Effector memory CD8-positive, alpha-beta T cell (primary cell): ENCODE measurements at regions not wholly inside any gene's neighbourhood (a gene's known extent, or its start where the extent isn't known, plus 50 kb on each side); places are given as distances from the start of the nearest gene placed in this dataset.

Experiments used
- ATAC-seq: fragments of 150-1000 bp; cut with Tn5 transposase; replicated peaks from 2 replicates; pipeline ENCODE4 v1.10.0; 2021; ENCODE audit warnings: mild to moderate bottlenecking, moderate library complexity
- DNase-seq, 3 experiments: peaks; one replicate each; pipeline ENCODE4 v3.0.0; 2021
- H3K27ac Mint-ChIP-seq, 2 donors: one replicate each; pipeline ENCODE4 v1.8.0; 2022; ENCODE audit warnings: mild to moderate bottlenecking in 2 of 2, mixed read lengths in 2 of 2, moderate library complexity in 2 of 2
- H3K27me3 Mint-ChIP-seq, 2 donors: one replicate each; pipeline ENCODE4 v1.8.0; 2022; ENCODE audit warnings: mixed read lengths in 2 of 2
- H3K36me3 Mint-ChIP-seq: one replicate; pipeline ENCODE4 v1.8.0; 2022; ENCODE audit warnings: mild to moderate bottlenecking, moderate library complexity, mixed read lengths; ENCODE audit not compliant: insufficient read depth
- H3K4me1 Mint-ChIP-seq, 2 donors: one replicate each; pipeline ENCODE4 v1.8.0; 2022; ENCODE audit warnings: low read depth in 2 of 2, mixed read lengths in 2 of 2
- H3K4me3 Mint-ChIP-seq, 2 donors: one replicate each; pipeline ENCODE4 v1.8.0; 2022; ENCODE audit warnings: mild to moderate bottlenecking in 2 of 2, mixed read lengths in 2 of 2, moderate library complexity in 2 of 2
- H3K9me3 Mint-ChIP-seq, 2 donors: one replicate each; pipeline ENCODE4 v1.8.0; 2022; ENCODE audit warnings: mixed read lengths in 2 of 2

DNA sequence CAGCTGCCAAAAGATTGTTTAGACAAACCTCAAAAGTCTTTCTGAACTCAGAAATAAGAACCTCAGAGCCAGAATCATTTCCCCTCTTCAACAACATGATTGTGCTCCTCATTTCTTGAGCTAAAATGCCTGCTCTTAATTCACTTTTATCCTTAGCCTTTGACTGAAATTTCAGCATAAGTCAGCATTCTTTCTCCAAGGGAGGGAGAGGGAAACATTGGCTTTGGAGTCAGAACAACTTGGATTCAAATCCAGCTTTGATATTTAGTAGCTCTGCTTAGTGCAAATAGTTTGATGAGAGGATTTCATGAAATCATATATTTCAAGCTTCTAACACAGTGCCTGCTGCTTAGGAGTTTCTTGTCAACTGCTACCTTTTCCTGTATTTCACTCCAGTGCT, 484.6 kb upstream of the INTU start:
- no peaks in the 10 kb centered on the region for H3K27me3 Mint-ChIP-seq
- H3K36me3 Mint-ChIP-seq, result peaks cover 3% of the 10 kb centered on the region
- ATAC-seq (no peak), DNase-seq (no peak)
- no peaks in the 10 kb centered on the region for H3K4me1 Mint-ChIP-seq
- H3K9me3 Mint-ChIP-seq, result peaks cover 3 to 12% of the 10 kb centered on the region in 2 donors
- no peak overlapping the region for H3K27ac Mint-ChIP-seq
- no peak overlapping the region for H3K4me3 Mint-ChIP-seq

DNA sequence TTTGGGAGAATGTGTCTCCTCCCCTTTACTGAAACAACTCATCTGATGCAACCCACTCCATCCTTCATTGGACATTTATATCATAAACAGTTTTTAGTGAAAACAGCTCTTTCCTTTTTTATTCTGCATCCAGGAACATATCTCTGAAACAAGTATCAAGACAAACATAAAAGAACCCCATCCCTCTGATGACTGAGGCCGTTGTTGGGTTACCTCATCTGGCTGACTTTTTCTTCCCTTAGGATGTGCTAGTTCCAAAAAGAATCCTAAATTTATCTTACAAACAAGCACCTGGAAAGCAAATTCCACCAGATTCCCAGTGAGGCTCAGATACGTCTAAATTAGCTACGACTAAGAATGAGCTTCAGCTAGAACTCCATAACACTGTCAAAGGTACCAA, 483.7 kb upstream of the INTU start:
- Mint-ChIP-seq H3K4me3 (no peak overlapping the region), H3K27ac (no peak overlapping the region), H3K36me3 (peaks cover 3% of the 10 kb centered on the region), H3K9me3 (peaks cover 3 to 12% of the 10 kb centered on the region in 2 donors), H3K4me1 (no peaks in the 10 kb centered on the region), H3K27me3 (no peaks in the 10 kb centered on the region)
- DNase-seq (no peak), ATAC-seq (no peak)

DNA sequence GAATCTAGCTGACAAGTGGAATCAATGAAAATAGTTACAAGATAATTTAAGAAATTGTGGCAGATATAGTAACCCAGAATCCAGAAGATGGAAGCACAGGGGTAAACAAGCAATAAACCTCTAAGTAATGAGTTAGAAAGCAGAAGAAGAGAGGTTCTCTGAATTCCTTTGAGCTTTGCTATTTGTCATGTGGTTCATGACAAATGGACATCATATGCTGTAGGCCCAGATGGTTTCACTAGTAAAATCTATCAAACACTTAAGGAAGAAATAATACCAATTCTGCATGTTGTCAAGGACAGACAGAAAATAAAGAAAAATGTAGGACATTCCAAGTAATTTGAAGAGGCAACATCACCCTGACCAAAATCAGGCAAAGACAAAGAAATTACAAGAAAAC, 480.8 kb upstream of the INTU start:
- DNase-seq (no peak), ATAC-seq (no peak)
- peaks cover 3 to 8% of the 10 kb centered on the region in 2 donors for H3K9me3 Mint-ChIP-seq
- no peak overlapping the region for H3K27ac Mint-ChIP-seq
- H3K36me3 Mint-ChIP-seq, result peaks cover 3% of the 10 kb centered on the region
- H3K4me3 Mint-ChIP-seq, result no peak overlapping the region
- H3K4me1 Mint-ChIP-seq, result no peaks in the 10 kb centered on the region
- no peaks in the 10 kb centered on the region for H3K27me3 Mint-ChIP-seq

DNA sequence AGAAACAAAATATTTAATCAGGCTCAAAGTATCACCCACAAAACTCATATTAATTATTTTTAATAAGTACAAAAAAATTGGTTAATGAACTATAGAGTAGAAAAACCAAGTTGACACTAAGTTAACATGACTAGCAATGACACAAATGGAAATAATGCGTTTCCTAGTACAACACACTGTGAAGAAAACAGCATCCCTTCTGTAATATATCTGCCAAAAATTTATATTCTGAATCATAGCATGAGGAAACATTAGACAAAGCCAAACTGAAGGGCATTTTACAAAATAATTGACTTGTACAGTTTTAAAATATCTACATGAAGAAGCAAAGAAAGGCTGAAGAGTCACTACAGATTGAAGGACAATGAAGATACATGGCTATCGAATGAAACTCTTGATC, 477.6 kb upstream of the INTU start:
- no peaks in the 10 kb centered on the region for H3K4me1 Mint-ChIP-seq
- no peaks in the 10 kb centered on the region for H3K9me3 Mint-ChIP-seq
- ATAC-seq (no peak), DNase-seq (no peak)
- no peak overlapping the region for H3K4me3 Mint-ChIP-seq
- H3K36me3 Mint-ChIP-seq, result no peaks in the 10 kb centered on the region
- H3K27ac Mint-ChIP-seq, result no peak overlapping the region
- H3K27me3 Mint-ChIP-seq, result no peaks in the 10 kb centered on the region

DNA sequence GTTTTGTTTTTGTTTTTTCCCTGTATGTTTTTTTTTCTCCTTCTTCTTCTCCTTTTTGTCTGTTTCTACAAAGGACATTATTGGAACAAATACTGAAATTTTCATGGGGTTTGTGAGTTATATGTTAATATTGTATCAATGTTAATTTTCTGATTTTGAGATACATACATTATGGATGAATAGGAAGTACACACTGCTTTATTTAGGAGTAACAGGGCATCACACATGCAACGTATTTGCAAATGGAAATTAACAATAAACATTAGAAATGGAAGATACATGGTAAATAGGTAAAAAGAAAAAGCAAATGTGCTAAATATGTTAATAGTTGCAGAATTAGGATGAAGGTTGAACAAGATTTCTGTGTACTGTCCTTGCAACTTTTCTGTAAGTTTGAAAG, 477.2 kb upstream of the INTU start:
- Mint-ChIP-seq H3K4me3 (no peak overlapping the region), H3K36me3 (no peaks in the 10 kb centered on the region), H3K4me1 (no peaks in the 10 kb centered on the region), H3K27me3 (no peaks in the 10 kb centered on the region), H3K27ac (no peak overlapping the region), H3K9me3 (no peaks in the 10 kb centered on the region)
- no peak for DNase-seq
- no peak for ATAC-seq

DNA sequence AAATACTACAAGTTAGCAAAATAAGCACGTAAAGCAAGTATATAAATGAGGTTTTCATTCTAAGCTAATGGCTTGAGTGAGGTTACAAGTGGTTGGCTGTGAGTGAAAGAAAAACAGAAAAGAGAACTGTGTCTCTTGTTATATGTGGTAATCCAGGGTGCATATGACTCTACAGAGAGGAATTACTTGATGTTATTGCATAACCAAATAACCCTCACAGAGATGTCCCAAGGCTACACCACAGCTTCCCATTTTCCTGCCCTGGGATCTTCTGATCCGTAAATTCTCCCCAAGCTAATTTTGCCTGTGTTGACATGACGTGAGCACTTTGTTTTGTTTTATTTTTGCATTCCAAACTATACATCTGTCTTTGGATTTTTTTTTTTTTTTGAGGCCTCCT, 470.0 kb upstream of the INTU start:
- Mint-ChIP-seq H3K9me3 (peaks cover 0 to 10% of the 10 kb centered on the region in 2 donors), H3K36me3 (no peaks in the 10 kb centered on the region), H3K27me3 (no peaks in the 10 kb centered on the region), H3K4me1 (no peaks in the 10 kb centered on the region), H3K27ac (no peak overlapping the region), H3K4me3 (no peak overlapping the region)
- DNase-seq, result no peak
- no peak for ATAC-seq

DNA sequence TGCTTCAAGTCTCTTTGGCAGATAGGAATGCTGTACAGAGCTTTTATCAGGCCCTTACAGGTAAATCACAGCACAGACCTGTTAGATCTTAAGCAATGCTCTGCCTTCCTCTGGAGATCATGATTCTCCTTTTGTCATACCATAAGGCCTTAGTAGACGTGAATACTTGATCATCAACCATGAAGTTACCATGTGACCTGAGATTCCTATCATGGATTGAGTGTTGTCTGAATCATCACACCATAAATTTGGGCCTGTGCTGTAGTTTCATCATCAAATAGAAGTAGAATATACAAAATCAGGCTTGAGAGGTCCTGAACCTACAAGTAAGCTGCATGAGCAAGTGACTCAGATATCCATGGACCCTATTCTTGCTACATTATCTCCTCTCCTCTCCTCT, 466.8 kb upstream of the INTU start:
- Mint-ChIP-seq H3K4me1 (no peaks in the 10 kb centered on the region), H3K4me3 (no peak overlapping the region), H3K36me3 (no peaks in the 10 kb centered on the region), H3K9me3 (peaks cover 6 to 20% of the 10 kb centered on the region in 2 donors), H3K27ac (no peak overlapping the region), H3K27me3 (no peaks in the 10 kb centered on the region)
- DNase-seq (no peak), ATAC-seq (no peak)

DNA sequence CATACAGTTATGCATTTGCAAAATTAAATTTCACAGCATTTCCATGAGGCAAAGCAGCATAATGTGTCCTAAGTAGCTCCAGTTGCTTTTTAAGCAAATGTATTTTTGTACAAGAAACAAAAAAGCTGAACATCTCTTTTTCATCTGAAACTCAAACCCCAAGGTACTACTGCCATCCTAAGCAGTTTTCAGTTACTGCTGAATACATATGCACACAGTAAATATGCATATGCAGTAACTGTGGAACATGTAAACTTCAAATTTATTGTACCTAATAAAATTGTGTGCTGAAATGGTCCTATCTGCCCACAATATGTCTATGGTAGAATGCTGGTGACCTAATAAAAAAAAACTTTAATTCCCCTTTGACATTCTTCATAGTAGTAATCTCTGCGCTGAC, 458.6 kb upstream of the INTU start:
- Mint-ChIP-seq H3K9me3 (peaks cover 5 to 14% of the 10 kb centered on the region in 2 donors), H3K4me1 (no peaks in the 10 kb centered on the region), H3K27ac (no peak overlapping the region), H3K27me3 (no peaks in the 10 kb centered on the region), H3K36me3 (no peaks in the 10 kb centered on the region), H3K4me3 (no peak overlapping the region)
- no peak for DNase-seq
- ATAC-seq, result no peak

DNA sequence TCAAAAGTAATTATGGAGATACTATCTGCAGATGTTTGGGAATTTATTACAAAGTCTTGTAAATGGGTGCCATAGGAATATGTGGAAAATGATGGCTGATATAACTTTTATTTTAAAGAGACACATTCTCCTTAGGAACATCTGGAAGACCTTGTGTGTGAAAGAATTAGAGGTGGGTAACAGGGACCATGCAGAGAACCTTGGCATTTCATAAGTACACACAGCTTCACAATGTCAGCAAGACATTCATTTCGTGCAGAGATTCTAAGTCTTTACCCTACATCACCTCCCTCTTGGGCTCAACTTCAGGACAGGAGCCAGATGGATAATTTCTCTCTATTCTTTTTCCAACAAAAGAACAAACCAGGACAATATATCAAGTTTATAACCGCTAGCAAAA, 458.1 kb upstream of the INTU start:
- no peak overlapping the region for H3K4me3 Mint-ChIP-seq
- H3K9me3 Mint-ChIP-seq, result peaks cover under 1 to 11% of the 10 kb centered on the region in 2 donors
- H3K27ac Mint-ChIP-seq, result no peak overlapping the region
- H3K36me3 Mint-ChIP-seq, result no peaks in the 10 kb centered on the region
- H3K4me1 Mint-ChIP-seq, result no peaks in the 10 kb centered on the region
- no peaks in the 10 kb centered on the region for H3K27me3 Mint-ChIP-seq
- ATAC-seq, result no peak
- DNase-seq, result no peak

DNA sequence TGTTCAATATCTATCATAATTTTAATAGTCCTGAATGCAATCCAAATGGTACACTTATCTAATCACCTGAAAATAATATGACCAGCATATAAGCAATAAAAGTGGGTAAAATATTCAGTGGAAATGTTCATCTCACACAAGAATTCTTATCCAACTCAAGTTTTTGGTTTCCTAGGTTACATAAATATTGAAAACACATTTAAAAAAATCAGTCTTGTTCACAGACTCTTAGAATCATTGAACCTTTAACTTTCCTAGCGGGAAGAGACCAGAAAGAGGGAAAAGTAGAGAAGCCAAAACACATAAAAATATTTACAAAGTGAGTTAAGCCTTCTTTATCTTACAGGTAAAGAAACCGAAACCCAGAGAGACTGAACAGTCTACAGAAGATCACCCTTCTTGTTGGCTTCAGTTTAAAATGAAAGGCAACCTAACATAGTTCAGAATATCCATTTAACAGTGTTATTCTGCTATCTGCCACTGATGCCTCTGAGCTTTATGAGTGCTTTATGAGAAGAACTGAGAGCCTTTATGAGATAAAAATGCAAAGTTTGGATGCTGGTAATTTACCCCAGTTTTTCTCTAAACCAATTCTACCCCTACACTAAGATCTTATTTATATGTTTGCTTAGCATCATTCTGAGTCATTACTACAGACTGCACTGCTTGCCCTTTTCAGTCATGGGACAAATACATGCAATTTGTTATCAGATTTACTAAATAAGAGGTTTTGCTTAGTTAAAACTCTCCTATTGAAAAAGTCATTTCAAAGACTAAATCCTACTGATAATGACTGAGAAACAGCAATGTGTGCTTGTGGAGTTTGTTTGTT, 453.3 kb upstream of the INTU start:
- no peaks in the 10 kb centered on the region for H3K27me3 Mint-ChIP-seq
- no peak for ATAC-seq
- H3K36me3 Mint-ChIP-seq, result no peaks in the 10 kb centered on the region
- DNase-seq, result no peak
- H3K9me3 Mint-ChIP-seq, result peaks cover 6 to 7% of the 10 kb centered on the region in 2 donors
- no peak overlapping the region for H3K27ac Mint-ChIP-seq
- no peak overlapping the region for H3K4me3 Mint-ChIP-seq
- H3K4me1 Mint-ChIP-seq, result no peaks in the 10 kb centered on the region

DNA sequence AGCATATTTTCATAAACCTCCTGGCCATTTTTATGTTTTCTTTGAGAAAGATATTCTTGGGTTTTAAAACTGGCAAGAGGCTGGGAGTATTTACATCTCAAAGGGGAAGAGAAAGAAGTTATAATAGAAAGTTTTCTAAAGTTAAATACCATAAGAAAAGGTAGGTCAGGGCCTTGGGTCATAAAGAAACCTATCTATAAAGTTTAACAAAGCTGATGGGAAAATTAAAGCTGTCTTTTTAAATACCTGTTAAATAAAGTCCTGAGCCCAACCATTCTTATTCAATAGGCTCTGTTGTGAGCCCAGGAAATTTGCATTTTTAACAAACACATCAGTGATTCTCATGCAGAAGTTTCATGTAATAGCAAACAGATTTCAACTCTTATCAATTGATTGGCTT, 451.8 kb upstream of the INTU start:
- H3K4me1 Mint-ChIP-seq, result no peaks in the 10 kb centered on the region
- H3K9me3 Mint-ChIP-seq, result peaks cover 5 to 7% of the 10 kb centered on the region in 2 donors
- no peaks in the 10 kb centered on the region for H3K36me3 Mint-ChIP-seq
- ATAC-seq (no peak), DNase-seq (no peak)
- no peak overlapping the region for H3K4me3 Mint-ChIP-seq
- no peak overlapping the region for H3K27ac Mint-ChIP-seq
- H3K27me3 Mint-ChIP-seq, result no peaks in the 10 kb centered on the region

DNA sequence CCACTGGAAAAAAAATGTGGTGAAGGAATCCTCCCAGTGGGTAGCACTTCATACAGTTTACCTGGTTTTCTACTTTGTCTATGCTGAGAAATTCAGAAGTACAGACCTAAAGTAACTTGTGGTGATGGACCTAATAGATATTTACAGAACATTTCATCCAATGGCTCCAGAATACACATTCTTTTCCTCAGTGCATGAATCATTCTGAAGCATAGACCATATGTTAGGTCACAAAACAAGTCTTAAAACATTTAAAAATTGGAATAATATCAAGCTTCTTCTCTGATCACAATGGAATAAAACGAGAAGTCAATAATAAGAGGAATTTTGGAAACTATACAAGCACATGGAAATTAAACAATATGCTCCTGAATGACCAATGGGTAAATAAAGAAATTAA, 450.1 kb upstream of the INTU start:
- Mint-ChIP-seq H3K27ac (no peak overlapping the region), H3K36me3 (no peaks in the 10 kb centered on the region), H3K27me3 (no peaks in the 10 kb centered on the region), H3K4me3 (no peak overlapping the region), H3K9me3 (peaks cover 4 to 7% of the 10 kb centered on the region in 2 donors), H3K4me1 (no peaks in the 10 kb centered on the region)
- ATAC-seq, result no peak
- DNase-seq, result no peak

DNA sequence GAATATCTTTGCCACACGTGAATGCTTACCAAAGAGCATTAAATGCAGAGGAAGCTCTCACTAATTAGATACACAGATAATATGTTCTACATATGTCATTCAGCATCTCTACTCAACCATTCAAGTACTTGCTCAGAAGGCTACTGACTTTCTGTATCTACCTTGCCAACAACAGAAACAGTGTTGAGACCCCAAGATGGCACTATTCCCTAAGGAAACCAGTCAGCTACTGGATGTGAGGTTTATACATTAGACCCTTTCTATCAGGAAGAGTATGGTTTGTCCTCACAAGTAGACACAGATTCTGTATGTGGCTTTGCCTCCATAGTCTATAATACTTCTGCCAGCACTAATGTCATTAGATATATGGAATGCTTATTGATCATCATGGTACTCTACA, 443.9 kb upstream of the INTU start:
- ATAC-seq, result no peak
- Mint-ChIP-seq H3K27me3 (no peaks in the 10 kb centered on the region), H3K36me3 (no peaks in the 10 kb centered on the region), H3K27ac (no peak overlapping the region), H3K9me3 (peaks cover 0 to 23% of the 10 kb centered on the region in 2 donors), H3K4me1 (no peaks in the 10 kb centered on the region), H3K4me3 (no peak overlapping the region)
- DNase-seq, result no peak

DNA sequence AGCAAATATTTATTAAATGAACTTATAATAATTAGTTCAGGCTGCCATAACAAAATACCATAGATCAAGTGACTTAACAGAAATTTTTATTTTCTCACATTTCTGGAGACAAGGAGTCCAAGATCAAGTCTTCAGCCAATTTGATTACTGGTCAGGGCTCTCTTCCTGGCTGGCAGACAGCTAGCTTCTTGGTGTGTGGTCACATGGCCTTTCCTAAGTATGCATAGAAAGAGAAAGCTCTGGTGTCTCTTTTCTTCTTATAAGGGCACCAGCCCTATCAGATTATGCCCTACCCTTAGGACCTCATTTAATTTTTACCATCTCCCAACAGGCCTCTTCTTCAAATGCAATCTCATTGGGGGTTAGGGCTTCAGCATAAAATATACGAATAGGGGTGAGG, 438.5 kb upstream of the INTU start:
- Mint-ChIP-seq H3K4me1 (no peaks in the 10 kb centered on the region), H3K36me3 (no peaks in the 10 kb centered on the region), H3K4me3 (no peak overlapping the region), H3K9me3 (peaks cover 0 to 9% of the 10 kb centered on the region in 2 donors), H3K27ac (no peak overlapping the region), H3K27me3 (no peaks in the 10 kb centered on the region)
- ATAC-seq (no peak), DNase-seq (no peak)
